GOT3 (cell line): ENCODE measurements at regions not wholly inside any gene's neighbourhood (a gene's known extent, or its start where the extent isn't known, plus 50 kb on each side); places are given as distances from the start of the nearest gene placed in this dataset.

Experiments
- DNase-seq: peaks from one replicate; lab custom pipeline; 2025; ENCODE audit warnings: mixed read lengths; lab: John Stamatoyannopoulos, UW

DNA sequence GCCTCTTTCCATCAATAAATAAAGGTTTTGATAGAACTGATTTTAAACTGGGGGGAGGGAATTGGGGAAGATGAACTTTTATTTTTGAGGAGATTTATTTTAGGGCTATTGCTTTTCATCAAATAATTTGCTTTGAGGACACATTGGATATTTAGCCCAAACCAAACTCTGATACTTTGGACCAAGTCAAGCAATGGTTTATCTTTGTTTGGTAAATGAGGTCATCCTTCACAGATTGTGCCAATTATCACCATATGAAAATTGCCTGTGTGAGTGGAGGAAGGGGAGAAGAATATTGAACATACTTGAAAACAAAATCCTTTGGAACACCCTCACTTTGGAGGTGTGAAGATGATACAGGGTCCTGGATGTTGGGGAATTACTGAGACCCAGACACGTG, 176.9 kb upstream of the CD180 start:
- no peak for DNase-seq

DNA sequence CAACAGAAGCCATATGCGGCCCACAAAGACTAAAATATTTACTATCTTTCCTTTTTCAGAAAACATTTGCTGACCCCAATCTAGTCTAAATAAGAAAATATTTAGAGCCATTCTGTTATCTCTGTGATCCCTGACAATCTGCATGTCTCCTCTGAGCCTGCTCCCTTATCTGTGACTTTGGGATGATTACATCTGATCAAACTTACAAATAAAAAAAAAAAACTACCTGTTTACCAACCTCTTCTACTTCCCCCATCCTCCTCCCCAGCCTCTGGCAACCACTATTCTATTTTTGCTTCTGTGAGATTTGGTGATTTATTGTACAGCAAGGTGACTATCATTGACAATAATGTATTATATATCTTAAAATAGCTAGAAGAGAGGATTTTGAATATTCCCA, 176.3 kb upstream of the CD180 start:
- no peak for DNase-seq

DNA sequence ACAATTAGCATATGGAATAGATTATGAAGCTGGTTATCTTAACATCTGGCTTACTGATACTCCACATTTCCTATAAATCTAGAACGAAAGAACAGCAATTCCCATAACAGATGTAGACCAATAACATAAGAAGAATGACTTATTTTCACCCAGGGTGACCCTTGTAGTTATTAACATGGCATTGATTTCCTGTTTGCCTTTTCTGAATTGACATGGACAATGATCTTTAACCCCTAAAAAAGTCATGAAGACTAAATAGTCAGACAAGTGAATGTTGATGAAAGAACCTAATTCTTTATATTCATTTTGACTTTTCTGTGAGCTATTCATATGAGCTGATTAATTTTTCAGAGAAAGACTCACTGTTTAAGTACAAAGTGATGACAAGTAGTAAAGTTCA, 175.3 kb upstream of the CD180 start:
- no peak for DNase-seq

DNA sequence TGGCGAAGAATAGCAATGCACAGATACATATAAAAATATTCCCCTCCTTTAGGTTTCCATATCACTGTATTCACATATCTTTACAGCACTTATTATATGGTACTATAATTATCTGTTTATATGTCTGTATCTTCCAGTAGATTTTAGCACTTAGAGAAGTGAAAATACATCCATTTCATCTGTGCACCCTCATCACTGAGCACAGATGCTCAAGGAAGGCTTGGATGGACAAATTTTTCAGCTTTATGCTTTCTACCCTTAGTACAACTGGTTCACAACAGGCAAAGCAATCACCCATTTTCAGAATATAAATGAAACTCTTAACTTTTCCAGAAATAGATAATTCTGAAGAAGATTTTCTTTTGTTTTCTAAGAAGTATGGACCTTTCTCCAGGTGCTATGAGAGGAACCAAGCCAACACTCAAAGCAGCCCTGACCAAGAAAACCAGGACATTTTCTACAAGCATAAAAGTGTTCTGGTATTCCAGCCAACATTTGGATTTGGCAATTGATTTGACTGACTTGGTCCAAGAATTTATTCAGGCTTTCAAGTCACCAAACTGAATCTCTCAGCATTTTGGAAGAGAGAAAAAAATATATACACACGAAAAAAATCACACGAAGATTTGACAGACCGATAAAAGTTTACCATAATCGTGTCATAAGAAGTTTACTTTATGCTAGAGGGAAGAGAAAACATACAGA, 170.2 kb upstream of the CD180 start:
- no peak for DNase-seq

DNA sequence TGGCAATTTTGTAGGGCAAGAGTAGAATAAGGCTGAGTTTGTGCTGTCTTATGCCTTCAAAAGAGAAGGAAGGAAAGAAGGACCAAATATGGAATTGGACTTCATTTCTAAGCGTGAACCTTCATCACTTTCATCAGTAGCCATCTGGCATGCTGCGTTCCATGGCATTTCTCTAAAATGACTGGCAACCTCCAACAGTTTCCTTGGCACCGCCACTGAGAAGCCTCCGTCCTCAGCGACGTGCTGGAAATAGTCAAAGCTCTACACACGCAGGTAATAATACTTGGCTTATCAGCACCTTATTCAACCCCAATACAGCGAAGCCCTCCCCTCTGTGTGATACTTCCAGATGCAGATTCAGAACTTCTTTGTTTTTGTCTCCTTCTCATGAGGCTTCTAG, 169.7 kb upstream of the CD180 start:
- no peak for DNase-seq

DNA sequence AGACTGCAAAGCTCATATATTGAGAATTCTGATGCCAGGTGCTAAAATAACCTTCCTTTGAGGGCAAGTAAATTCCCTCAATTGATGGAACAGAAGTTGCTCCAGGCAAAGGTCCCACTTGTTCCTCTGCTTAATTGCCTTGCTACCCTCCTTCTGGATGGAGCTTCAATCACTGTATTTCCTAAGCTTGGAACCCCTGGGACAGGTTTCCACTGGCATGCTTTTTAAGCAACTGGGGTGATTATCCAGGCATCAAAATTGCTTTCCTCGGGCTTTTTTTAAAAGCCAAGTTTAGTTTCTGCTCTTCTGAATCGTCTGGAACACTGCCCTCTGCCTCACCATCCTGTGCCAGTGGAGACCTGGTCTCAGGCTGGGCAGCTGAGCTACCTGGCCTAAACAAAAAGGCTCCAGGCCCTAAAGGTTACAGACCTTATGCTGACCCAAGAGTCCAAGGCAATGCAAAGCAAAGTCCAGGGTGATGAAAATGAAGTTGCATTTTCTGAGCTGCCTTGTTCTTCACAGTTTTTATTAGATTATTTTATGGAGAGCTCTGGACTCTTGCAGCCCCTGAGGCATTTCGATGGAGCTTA, 167.9 kb upstream of the CD180 start:
- DNase-seq = no peak

DNA sequence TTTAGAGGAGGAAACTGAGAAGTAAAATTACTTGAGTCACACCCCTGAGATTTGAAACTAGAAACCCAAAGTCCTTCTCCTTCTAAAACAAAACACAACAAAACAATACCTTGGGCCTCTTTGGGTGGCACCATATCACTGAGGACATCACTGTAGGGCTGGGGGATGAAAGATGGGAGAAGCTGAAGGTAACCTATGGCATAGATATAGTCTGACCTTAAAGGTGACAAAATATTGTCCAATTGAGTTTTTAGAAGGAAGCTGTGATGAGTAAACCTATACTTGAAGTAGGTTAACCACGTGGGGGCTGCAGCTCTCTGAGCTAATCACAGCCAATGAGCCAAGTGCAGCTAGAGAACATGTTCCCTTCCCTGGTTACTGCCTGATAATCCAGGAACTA, 167.4 kb upstream of the CD180 start:
- DNase-seq = no peak

DNA sequence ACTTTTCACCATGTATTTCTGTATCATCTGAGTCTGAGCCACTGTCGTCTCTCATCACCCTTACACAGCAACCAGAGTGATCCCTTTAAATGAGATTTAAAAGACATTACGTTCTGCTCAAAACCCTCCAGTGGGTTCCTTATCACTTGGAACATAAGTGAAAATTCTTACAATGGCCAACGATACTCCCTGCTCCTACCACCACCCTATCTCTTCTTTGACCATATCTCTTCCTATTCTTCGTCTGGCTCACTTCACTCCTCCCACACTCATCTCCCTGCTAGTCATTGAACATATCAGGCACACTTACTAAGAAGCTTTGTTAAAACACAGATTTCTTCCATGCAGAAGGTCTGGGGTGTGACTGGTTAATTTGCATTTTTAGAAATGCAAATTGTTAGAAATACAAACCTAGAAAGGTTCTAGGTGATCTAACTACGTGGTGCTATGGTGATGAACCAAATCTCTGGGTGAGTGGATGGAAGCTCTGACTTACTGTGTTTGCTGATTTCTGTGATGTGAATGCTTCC, 166.6 kb upstream of the CD180 start:
- no peak for DNase-seq

GRCh38 chr5:67361932-67362729, 165.5 kb upstream of the CD180 start:
- DNase-seq = no peak

- DNase-seq = no peak
Measured at GRCh38 chr5:67360047-67360446, 163.4 kb upstream of the CD180 start.

- DNase-seq = no peak
Measured at GRCh38 chr5:67358186-67358585, 161.6 kb upstream of the CD180 start.

- DNase-seq = no peak
Measured at GRCh38 chr5:67355120-67355713, 158.6 kb upstream of the CD180 start.

DNA sequence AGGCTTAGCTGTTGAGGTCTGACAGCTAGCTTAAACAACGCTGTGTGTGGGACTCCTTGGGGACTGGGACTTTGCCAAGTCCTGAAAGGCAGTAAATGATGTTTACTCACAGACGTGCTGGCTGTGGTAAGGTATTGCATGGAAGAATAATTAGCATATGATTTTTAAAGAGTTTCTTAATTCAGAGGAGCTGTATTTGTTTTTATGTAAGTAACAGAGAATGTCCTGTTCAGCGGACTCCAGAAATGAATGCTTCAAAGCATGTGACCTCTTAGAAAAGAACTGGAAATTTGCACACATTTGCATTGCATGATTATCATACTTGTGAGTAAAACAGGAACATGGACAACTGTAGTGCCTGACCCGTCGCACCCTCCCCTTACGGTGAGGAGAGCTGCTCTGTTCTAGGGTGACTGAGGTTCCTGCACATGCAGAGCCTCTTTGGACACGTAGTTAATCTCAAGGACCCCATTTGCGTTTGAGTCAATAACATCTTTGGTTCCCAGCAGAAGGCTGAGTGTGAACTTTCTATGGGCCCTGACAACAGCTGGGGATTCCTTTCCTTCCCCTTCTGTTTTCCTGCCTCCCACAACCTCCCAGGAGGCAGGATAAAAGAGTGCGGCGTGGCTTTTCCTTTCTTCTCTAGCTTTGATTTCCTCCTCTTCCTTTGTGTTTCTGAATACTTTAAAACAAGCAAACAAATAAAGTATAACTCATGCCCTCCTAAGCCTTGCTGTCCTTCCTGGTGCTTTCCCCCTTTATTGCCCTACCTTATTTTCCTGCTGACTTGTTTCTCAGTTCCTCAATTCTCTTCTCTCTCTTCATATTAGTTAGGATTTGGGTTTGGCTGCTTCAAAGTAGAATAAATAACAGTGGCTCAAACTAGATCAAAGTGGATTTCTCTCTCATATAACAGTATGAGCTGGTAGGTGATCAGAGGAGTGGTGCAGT, 157.2 kb upstream of the CD180 start:
- DNase-seq = no peak

DNA sequence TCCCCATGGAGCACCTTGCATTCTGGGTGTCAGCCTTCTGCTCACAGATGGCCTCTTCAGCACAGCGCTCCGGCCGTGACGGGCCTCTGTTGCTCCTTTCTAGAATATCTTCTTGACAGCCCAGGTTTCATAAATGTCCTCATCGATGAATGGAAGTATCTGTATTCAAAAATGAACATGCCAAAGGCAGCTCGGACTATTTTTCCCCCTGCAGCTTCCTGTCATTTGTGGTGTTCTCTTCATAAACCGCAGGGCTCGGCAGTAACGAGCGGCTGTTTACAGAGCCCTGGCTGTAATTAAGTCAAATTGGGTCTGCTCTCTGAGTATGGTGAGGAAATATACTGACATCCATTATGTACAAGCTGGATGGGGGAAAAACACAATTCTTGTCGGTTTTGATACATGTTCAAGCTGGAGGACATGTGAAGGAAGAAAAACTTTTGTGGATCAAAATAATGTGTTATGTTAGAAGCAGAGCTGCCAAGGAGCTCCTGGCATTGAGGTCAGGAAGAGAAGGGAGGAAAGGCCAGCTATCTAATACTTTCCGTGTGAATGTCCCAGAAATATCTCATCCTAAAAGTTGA, 154.1 kb upstream of the CD180 start:
- DNase-seq = no peak

DNA sequence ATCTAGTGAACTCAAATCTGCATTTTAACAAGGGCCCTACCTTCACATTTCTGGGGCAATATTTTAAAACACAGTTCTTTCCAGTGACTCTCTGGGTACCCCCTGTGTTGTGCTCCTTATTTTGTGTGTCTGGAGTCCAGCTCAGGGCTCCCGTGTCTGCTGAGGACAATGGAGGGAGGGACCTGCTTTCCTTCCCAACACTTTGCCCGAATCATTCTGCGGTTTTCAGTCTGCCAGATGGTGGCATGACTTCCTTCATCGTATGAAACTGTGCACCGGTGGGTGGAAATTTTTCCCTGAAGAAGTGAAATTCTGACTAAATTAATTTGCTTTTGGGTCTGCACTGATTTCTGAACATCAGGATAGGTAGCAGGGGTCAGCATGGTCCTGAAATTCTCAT, 153.6 kb upstream of the CD180 start:
- DNase-seq = no peak

DNA sequence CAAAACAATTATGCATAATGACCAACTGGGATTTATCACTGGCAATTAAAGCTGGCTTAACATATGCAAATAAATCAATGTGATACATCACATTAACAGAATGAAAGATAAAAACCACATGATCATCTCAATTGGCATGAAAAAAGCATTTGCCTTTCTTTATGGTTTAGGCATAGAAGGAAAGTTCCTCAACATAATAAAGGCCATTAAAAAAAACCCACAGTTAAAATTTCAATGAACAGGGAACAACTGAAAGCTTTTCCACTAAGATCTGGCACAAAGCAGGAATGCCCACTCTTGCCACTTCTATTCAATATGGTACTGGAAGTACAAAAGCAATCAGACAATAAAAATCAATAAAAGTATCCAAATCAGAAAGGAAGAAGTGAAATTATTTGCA, 151.2 kb upstream of the CD180 start:
- DNase-seq = no peak

DNA sequence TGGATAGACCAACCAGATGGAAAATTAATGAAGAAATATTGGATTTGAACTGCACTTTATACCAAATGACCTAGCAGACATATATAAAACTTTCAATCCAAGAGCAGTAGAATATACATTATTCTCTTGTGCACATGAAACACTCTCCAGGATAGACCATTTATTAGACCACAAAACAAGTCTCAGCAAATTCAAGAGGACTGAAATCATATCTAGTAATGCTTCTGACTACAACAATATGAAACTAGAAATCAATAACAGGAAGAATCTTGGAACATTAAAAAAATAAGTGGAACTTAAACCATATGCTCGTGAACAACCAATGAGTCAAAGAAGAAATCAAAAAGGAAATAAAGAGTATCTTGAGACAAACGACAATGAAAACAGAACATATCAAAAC, 150.0 kb upstream of the CD180 start:
- no peak for DNase-seq

- no peak for DNase-seq
Measured at GRCh38 chr5:67344870-67345269, 148.3 kb upstream of the CD180 start.

GRCh38 chr5:67343835-67344234, 147.2 kb upstream of the CD180 start:
- DNase-seq = no peak

GRCh38 chr5:67341478-67341877, 144.9 kb upstream of the CD180 start:
- DNase-seq = no peak

DNA sequence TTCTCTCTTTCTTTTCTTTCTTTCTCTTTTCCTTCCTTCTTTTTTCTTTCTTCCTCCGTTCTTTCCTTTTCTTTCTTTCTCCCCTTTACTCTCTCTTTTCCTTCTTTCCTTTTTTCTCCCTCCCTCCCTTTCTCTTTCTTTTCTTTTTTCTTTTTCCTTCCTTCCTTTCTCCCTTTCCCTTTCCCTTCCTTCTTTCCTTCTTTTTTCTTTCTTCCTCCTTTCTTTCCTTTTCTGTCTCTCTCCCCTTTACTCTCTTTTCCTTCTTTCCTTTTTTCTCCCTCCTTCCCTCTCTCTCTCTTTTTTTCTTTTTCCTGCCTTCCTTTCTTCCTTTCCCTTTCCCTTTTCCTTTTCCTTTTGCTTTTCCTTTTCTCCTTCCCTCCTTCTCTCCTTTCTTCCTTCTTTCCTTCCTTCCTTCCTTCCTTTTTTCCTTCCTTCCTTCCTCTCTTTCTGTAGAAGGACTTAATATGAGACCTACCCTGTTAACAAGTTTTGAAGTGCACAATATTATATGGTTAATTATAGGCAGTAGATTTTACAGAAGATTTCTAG, 142.7 kb upstream of the CD180 start:
- DNase-seq = no peak
